ENCODE measurements at regions not wholly inside any gene's neighbourhood (a gene's known extent, or its start where the extent isn't known, plus 50 kb on each side); places are given as distances from the start of the nearest gene placed in this dataset.

GRCh38 chr15:53843166-53843565 lies 83.7 kb upstream of the WDR72 start:
- Histone ChIP-seq H3K4me1 (ENCODE audit: insufficient read depth, low read length, poor library complexity, severe bottlenecking) (no peaks in the 10 kb centered on the region), H3K27me3 (ENCODE audit: insufficient read depth, low read length, poor library complexity, severe bottlenecking) (no peaks in the 10 kb centered on the region), H3F3A (ENCODE audit: low read depth) (no peaks in the 10 kb centered on the region), H4K20me1 (ENCODE audit: insufficient read depth, low read length, poor library complexity, severe bottlenecking) (no peaks in the 10 kb centered on the region), H3K4me3 (ENCODE audit: low read length, poor library complexity, severe bottlenecking) (no peak overlapping the region), H2AFZ (ENCODE audit: low read length) (no peak overlapping the region), H3K9me2 (replicated peaks; ENCODE audit: low read depth, low read length) (no peaks in the 10 kb centered on the region), H3K4me2 (ENCODE audit: low read depth, low read length, poor library complexity, severe bottlenecking) (no peak overlapping the region), H3K79me2 (ENCODE audit: insufficient read depth, low read length) (no peaks in the 10 kb centered on the region), H3K9ac (ENCODE audit: low read depth, low read length, poor library complexity, severe bottlenecking) (no peak overlapping the region), H3K9me3 (ENCODE audit: insufficient read depth, low read depth, low read length) (no peaks in the 10 kb centered on the region), H3K36me3 (ENCODE audit: insufficient read depth, low read length) (no peaks in the 10 kb centered on the region)
- TF ChIP-seq EZH2phosphoT487 (IDR thresholded peaks at IDR 0.05; ENCODE audit: borderline replicate concordance): no peak
- TF ChIP-seq CTCF (conservative IDR thresholded peaks at IDR 0.05; ENCODE audit: low read length): no peak

GRCh38 chr15:53841651-53842050 lies 82.2 kb upstream of the WDR72 start:
- H3F3A ChIP-seq (ENCODE audit: low read depth): no peaks in the 10 kb centered on the region
- no peaks in the 10 kb centered on the region for H3K4me1 ChIP-seq (ENCODE audit: insufficient read depth, low read length, poor library complexity, severe bottlenecking)
- no peaks in the 10 kb centered on the region for H3K9me2 ChIP-seq (replicated peaks; ENCODE audit: low read depth, low read length)
- no peaks in the 10 kb centered on the region for H3K79me2 ChIP-seq (ENCODE audit: insufficient read depth, low read length)
- no peak overlapping the region for H3K4me2 ChIP-seq (ENCODE audit: low read depth, low read length, poor library complexity, severe bottlenecking)
- no peak for TF ChIP-seq CTCF (conservative IDR thresholded peaks at IDR 0.05; ENCODE audit: low read length)
- TF ChIP-seq EZH2phosphoT487 (IDR thresholded peaks at IDR 0.05; ENCODE audit: borderline replicate concordance): no peak
- H4K20me1 ChIP-seq (ENCODE audit: insufficient read depth, low read length, poor library complexity, severe bottlenecking): no peaks in the 10 kb centered on the region
- H3K36me3 ChIP-seq (ENCODE audit: insufficient read depth, low read length): no peaks in the 10 kb centered on the region
- no peak overlapping the region for H3K9ac ChIP-seq (ENCODE audit: low read depth, low read length, poor library complexity, severe bottlenecking)
- H3K9me3 ChIP-seq (ENCODE audit: insufficient read depth, low read depth, low read length): no peaks in the 10 kb centered on the region
- H2AFZ ChIP-seq (ENCODE audit: low read length): no peak overlapping the region
- H3K27me3 ChIP-seq (ENCODE audit: insufficient read depth, low read length, poor library complexity, severe bottlenecking): no peaks in the 10 kb centered on the region
- H3K4me3 ChIP-seq (ENCODE audit: low read length, poor library complexity, severe bottlenecking): no peak overlapping the region

GRCh38 chr15:53840681-53841080 lies 81.2 kb upstream of the WDR72 start:
- TF ChIP-seq EZH2phosphoT487 (IDR thresholded peaks at IDR 0.05; ENCODE audit: borderline replicate concordance): no peak
- no peak for TF ChIP-seq CTCF (conservative IDR thresholded peaks at IDR 0.05; ENCODE audit: low read length)
- no peak overlapping the region for H3K4me3 ChIP-seq (ENCODE audit: low read length, poor library complexity, severe bottlenecking)

More at GRCh38 chr15:53840681-53841080, 81.2 kb upstream of the WDR72 start:
- no peaks in the 10 kb centered on the region for H3K4me1 ChIP-seq (ENCODE audit: insufficient read depth, low read length, poor library complexity, severe bottlenecking)
- no peaks in the 10 kb centered on the region for H3K9me3 ChIP-seq (ENCODE audit: insufficient read depth, low read depth, low read length)
- no peaks in the 10 kb centered on the region for H3K36me3 ChIP-seq (ENCODE audit: insufficient read depth, low read length)
- no peak overlapping the region for H3K4me2 ChIP-seq (ENCODE audit: low read depth, low read length, poor library complexity, severe bottlenecking)
- H4K20me1 ChIP-seq (ENCODE audit: insufficient read depth, low read length, poor library complexity, severe bottlenecking): no peaks in the 10 kb centered on the region
- no peaks in the 10 kb centered on the region for H3K79me2 ChIP-seq (ENCODE audit: insufficient read depth, low read length)
- H3F3A ChIP-seq (ENCODE audit: low read depth): no peaks in the 10 kb centered on the region
- no peak overlapping the region for H3K9ac ChIP-seq (ENCODE audit: low read depth, low read length, poor library complexity, severe bottlenecking)
- H3K9me2 ChIP-seq (replicated peaks; ENCODE audit: low read depth, low read length): no peaks in the 10 kb centered on the region
- no peak overlapping the region for H2AFZ ChIP-seq (ENCODE audit: low read length)
- no peaks in the 10 kb centered on the region for H3K27me3 ChIP-seq (ENCODE audit: insufficient read depth, low read length, poor library complexity, severe bottlenecking)

Data from Loucy (cell line).